Uterus (tissue), 3 donors: ENCODE measurements at regions not wholly inside any gene's neighbourhood (a gene's known extent, or its start where the extent isn't known, plus 50 kb on each side); places are given as distances from the start of the nearest gene placed in this dataset.
"Not testable (repeated sequence)": the region's sequence is repeated elsewhere in the genome, so short reads cannot be mapped to it uniquely, and the experiment has no call there.

Experiments
- DNase-seq, 2 donors: peaks; one replicate each; pipeline ENCODE4 v3.0.0-alpha.2; 2019 to 2020
- H3K27ac ChIP-seq, 2 donors: fragments of 200-600 bp; sonication (generic); 1 replicate in 1 of 2; 2 replicates in 1 of 2; pipeline ENCODE4 v1.5.1; 2016 to 2018
- H3K27me3 ChIP-seq, 2 donors: fragments of 200-600 bp; sonication (generic); one replicate each; pipeline ENCODE4 v1.5.1; 2018 to 2019; ENCODE audit warnings: control low read depth in 1 of 2
- H3K36me3 ChIP-seq, 2 donors: fragments of 200-600 bp; sonication (generic); one replicate each; pipeline ENCODE4 v1.5.1; 2019; ENCODE audit warnings: control low read depth in 1 of 2
- H3K4me1 ChIP-seq, 2 donors: fragments of 200-600 bp; sonication (generic); one replicate each; pipeline ENCODE4 v1.5.1; 2018 to 2019; ENCODE audit warnings: control low read depth in 1 of 2
- H3K4me3 ChIP-seq, 2 donors: fragments of 200-600 bp; sonication (generic); 1 replicate in 1 of 2; 2 replicates in 1 of 2; pipeline ENCODE4 v1.5.1; 2018 to 2019; ENCODE audit warnings: mild to moderate bottlenecking in 1 of 2
- H3K9me3 ChIP-seq, 2 donors: fragments of 200-600 bp; sonication (generic); one replicate each; pipeline ENCODE4 v1.5.1; 2019; ENCODE audit warnings: control low read depth in 1 of 2
- CTCF ChIP-seq, 4 experiments: fragments of 200-600 bp in 2 of 4; fragments of 450-650 bp in 2 of 4; sonication (generic) in 2 of 4; IDR thresholded peaks; one replicate each; pipeline ENCODE4 v1.5.1; 2016 to 2019; ENCODE audit warnings: antibody characterized with exemption in 4 of 4, mild to moderate bottlenecking in 2 of 4, moderate library complexity in 1 of 4
- POLR2A ChIP-seq, 2 donors: fragments of 450-650 bp; IDR thresholded peaks; one replicate each; pipeline ENCODE4 v1.6.1; 2016; ENCODE audit warnings: antibody characterized with exemption in 2 of 2, mild to moderate bottlenecking in 1 of 2, moderate library complexity in 1 of 2
- intact Hi-C: fragments of 100-400 bp; cut with DNase I; formaldehyde crosslinking; loops from one replicate; pipeline ENCODE4 v1.15.1; 2023; ENCODE audit warnings: low total_unique reads
- donor health status: DM: yes; HTN: yes; CAD: no.

- H3K4me3 ChIP-seq, result no peak overlapping the region
- no peaks in the 10 kb centered on the region for H3K27me3 ChIP-seq
- intact Hi-C loops, result no loop called here
- H3K36me3 ChIP-seq, result no peaks in the 10 kb centered on the region
- no peak for TF ChIP-seq POLR2A (IDR thresholded peaks at IDR 0.05)
- no peak for TF ChIP-seq CTCF (IDR thresholded peaks at IDR 0.05)
- H3K4me1 ChIP-seq, result no peaks in the 10 kb centered on the region
- no peak overlapping the region for H3K27ac ChIP-seq
- H3K9me3 ChIP-seq, result no peaks in the 10 kb centered on the region
- DNase-seq, result no peak
Observed at GRCh38 chr5:57736716-57737115, 254.1 kb upstream of the ACTBL2 start.

- H3K27me3 ChIP-seq, H3K36me3 ChIP-seq, H3K9me3 ChIP-seq, DNase-seq, H3K4me3 ChIP-seq, H3K27ac ChIP-seq, intact Hi-C loops, H3K4me1 ChIP-seq: not testable (repeated sequence)
Observed at GRCh38 chr5:57735279-57736153, 252.9 kb upstream of the ACTBL2 start.

GRCh38 chr5:57734296-57734695 is 251.7 kb upstream of the ACTBL2 start:
- intact Hi-C loops, result no loop called here

DNA sequence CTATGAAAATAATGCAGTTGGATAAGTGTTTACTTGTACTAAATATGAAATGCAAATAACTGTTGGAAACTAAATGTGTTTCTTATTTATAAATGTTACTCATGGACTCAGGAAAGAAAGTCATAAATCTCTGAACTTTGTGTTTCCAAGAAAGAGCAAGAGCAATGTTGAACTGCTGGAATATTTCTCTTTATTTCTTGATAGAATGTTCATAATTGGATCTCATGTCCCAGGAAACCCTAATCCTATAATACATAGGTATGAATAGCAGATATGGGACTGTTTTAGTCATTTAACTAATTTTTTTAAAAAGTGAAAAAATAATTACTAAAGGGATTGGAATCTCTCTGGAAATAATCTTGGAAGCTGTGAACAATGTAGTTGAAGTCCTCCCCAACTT is 245.0 kb upstream of the ACTBL2 start:
- Histone ChIP-seq H3K36me3 (no peaks in the 10 kb centered on the region), H3K4me3 (no peak overlapping the region), H3K27ac (peak overlapping the region in 1 of 2 donors; percentile 21), H3K27me3 (no peaks in the 10 kb centered on the region), H3K9me3 (no peaks in the 10 kb centered on the region), H3K4me1 (no peaks in the 10 kb centered on the region)
- intact Hi-C loops, result no loop called here
- no peak for TF ChIP-seq POLR2A (IDR thresholded peaks at IDR 0.05)
- no peak for TF ChIP-seq CTCF (IDR thresholded peaks at IDR 0.05)
- DNase-seq, result no peak

More at GRCh38 chr5:57734296-57734695, 251.7 kb upstream of the ACTBL2 start:
- Histone ChIP-seq H3K4me1 (no peaks in the 10 kb centered on the region), H3K27ac (no peak overlapping the region), H3K27me3 (no peaks in the 10 kb centered on the region), H3K9me3 (no peaks in the 10 kb centered on the region), H3K36me3 (no peaks in the 10 kb centered on the region), H3K4me3 (no peak overlapping the region)
- TF ChIP-seq POLR2A (IDR thresholded peaks at IDR 0.05) (no peak), CTCF (IDR thresholded peaks at IDR 0.05) (no peak)
- no peak for DNase-seq

- Histone ChIP-seq H3K27me3 (no peaks in the 10 kb centered on the region), H3K36me3 (no peaks in the 10 kb centered on the region), H3K9me3 (no peaks in the 10 kb centered on the region), H3K27ac (no peak overlapping the region), H3K4me3 (no peak overlapping the region), H3K4me1 (no peaks in the 10 kb centered on the region)
- DNase-seq, result no peak
- intact Hi-C loops, result no loop called here
- TF ChIP-seq POLR2A (IDR thresholded peaks at IDR 0.05) (no peak), CTCF (IDR thresholded peaks at IDR 0.05) (no peak)
Observed at GRCh38 chr5:57725658-57726504, 243.3 kb upstream of the ACTBL2 start.
